GM23338 (cell line): ENCODE measurements at regions not wholly inside any gene's neighbourhood (a gene's known extent, or its start where the extent isn't known, plus 50 kb on each side); places are given as distances from the start of the nearest gene placed in this dataset.

Source experiments
- ATAC-seq: fragments of 200-7000 bp; cut with Tn5 transposase; 3 replicates; pipeline ENCODE4 v1.9.1; 2020
- DNase-seq: peaks from one replicate; pipeline ENCODE4 v3.0.0-alpha.2; 2015; ENCODE audit warnings: low spot score
- H2AFZ ChIP-seq: fragments of 200-600 bp; sonication (generic); 2 replicates; pipeline ENCODE4 v1.8.0; 2016; ENCODE audit warnings: antibody characterized with exemption, mild to moderate bottlenecking, moderate library complexity
- H3F3A ChIP-seq: fragments of 200-600 bp; sonication (generic); replicated peaks from 2 replicates; pipeline ENCODE4 v1.8.0; 2017; ENCODE audit warnings: antibody characterized with exemption, mixed run types, low read depth
- H3K27ac ChIP-seq: fragments of 200-600 bp; sonication (generic); 2 replicates; pipeline ENCODE4 v1.6.1; 2016; ENCODE audit warnings: low read depth
- H3K27me3 ChIP-seq: fragments of 200-600 bp; sonication (generic); 2 replicates; pipeline ENCODE4 v1.8.0; 2016; ENCODE audit warnings: mild to moderate bottlenecking, mixed run types, moderate library complexity; ENCODE audit not compliant: insufficient read depth
- H3K36me3 ChIP-seq: fragments of 200-600 bp; sonication (generic); 2 replicates; pipeline ENCODE4 v1.8.0; 2016; ENCODE audit warnings: mild to moderate bottlenecking; ENCODE audit not compliant: insufficient read depth
- H3K4me1 ChIP-seq: fragments of 200-600 bp; sonication (generic); 2 replicates; pipeline ENCODE4 v1.8.0; 2016; ENCODE audit warnings: mild to moderate bottlenecking, moderate library complexity; ENCODE audit not compliant: insufficient read depth
- H3K4me2 ChIP-seq: fragments of 200-600 bp; sonication (generic); 2 replicates; pipeline ENCODE4 v1.7.1; 2017; ENCODE audit warnings: mixed run types
- H3K4me3 ChIP-seq: fragments of 200-600 bp; sonication (generic); 2 replicates; pipeline ENCODE4 v1.6.1; 2016; ENCODE audit warnings: mixed run types
- H3K79me2 ChIP-seq: fragments of 200-600 bp; sonication (generic); replicated peaks from 2 replicates; pipeline ENCODE4 v1.8.0; 2017; ENCODE audit warnings: mild to moderate bottlenecking; ENCODE audit not compliant: insufficient read depth
- H3K9me2 ChIP-seq: fragments of 200-600 bp; sonication (generic); 2 replicates; pipeline ENCODE4 v1.8.0; 2017; ENCODE audit not compliant: insufficient read depth
- H4K20me1 ChIP-seq: fragments of 200-600 bp; sonication (generic); replicated peaks from 2 replicates; pipeline ENCODE4 v1.8.0; 2017; ENCODE audit warnings: mild to moderate bottlenecking; ENCODE audit not compliant: insufficient read depth
- H3K27ac Mint-ChIP-seq: 2 replicates; pipeline ENCODE4 v1.8.0; 2020; ENCODE audit warnings: inconsistent platforms, mild to moderate bottlenecking, moderate library complexity, mixed read lengths
- H3K27me3 Mint-ChIP-seq: 3 replicates; pipeline ENCODE4 v1.8.0; 2022; ENCODE audit warnings: low read depth, mild to moderate bottlenecking, moderate library complexity, mixed read lengths, inconsistent platforms; ENCODE audit not compliant: insufficient read depth, poor library complexity
- H3K36me3 Mint-ChIP-seq: 3 replicates; pipeline ENCODE4 v1.8.0; 2021; ENCODE audit warnings: low read depth, mild to moderate bottlenecking, inconsistent platforms, moderate library complexity, mixed read lengths
- H3K4me1 Mint-ChIP-seq: 3 replicates; pipeline ENCODE4 v1.8.0; 2020; ENCODE audit warnings: mild to moderate bottlenecking, inconsistent platforms, mixed read lengths
- H3K4me3 Mint-ChIP-seq: 3 replicates; pipeline ENCODE4 v1.8.0; 2021; ENCODE audit warnings: moderate library complexity, mild to moderate bottlenecking, inconsistent platforms, mixed read lengths
- H3K9me3 Mint-ChIP-seq: 3 replicates; pipeline ENCODE4 v1.8.0; 2020; ENCODE audit warnings: moderate library complexity, mild to moderate bottlenecking, inconsistent platforms, mixed read lengths
- CTCF ChIP-seq, 2 experiments: fragments of 200-600 bp in 1 of 2; sonication (generic) in 1 of 2; conservative IDR thresholded peaks; 2 replicates each; pipeline versions ENCODE4 v1.5.1 to v1.6.1; 2016 to 2017; ENCODE audit warnings: antibody characterized with exemption in 2 of 2, low read depth in 2 of 2, mild to moderate bottlenecking in 2 of 2, moderate library complexity in 1 of 2
- ETS1 ChIP-seq: IDR thresholded peaks from 2 replicates; pipeline ENCODE4 v1.6.1; 2016; ENCODE audit warnings: antibody characterized with exemption
- EZH2 ChIP-seq: fragments of 200-600 bp; sonication (generic); IDR thresholded peaks from one replicate; pipeline ENCODE4 v1.8.0; 2017; ENCODE audit warnings: antibody characterized with exemption, mild to moderate bottlenecking, low read depth; ENCODE audit not compliant: unreplicated experiment
- EZH2phosphoT487 ChIP-seq: fragments of 200-600 bp; sonication (generic); IDR thresholded peaks from one replicate; pipeline ENCODE4 v1.8.1; 2018; ENCODE audit warnings: antibody characterized with exemption; ENCODE audit not compliant: unreplicated experiment
- NANOG ChIP-seq: IDR thresholded peaks from 2 replicates; pipeline ENCODE4 v1.6.1; 2016; ENCODE audit warnings: antibody characterized with exemption, borderline replicate concordance
- REST ChIP-seq: IDR thresholded peaks from one replicate; pipeline ENCODE4 v1.6.1; 2018; ENCODE audit warnings: antibody characterized with exemption; ENCODE audit not compliant: unreplicated experiment
- STAT1 ChIP-seq: IDR thresholded peaks from one replicate; pipeline ENCODE4 v1.6.1; 2016; ENCODE audit warnings: antibody characterized with exemption; ENCODE audit not compliant: unreplicated experiment
- ZNF462 ChIP-seq: fragments of 250-450 bp; sonication (Bioruptor Pico); IDR thresholded peaks from 2 replicates; pipeline ENCODE4 v1.5.0; 2020; ENCODE audit warnings: mild to moderate bottlenecking, moderate library complexity

- TF ChIP-seq REST (no peak), EZH2phosphoT487 (no peak), STAT1 (no peak), NANOG (no peak), EZH2 (no peak)
Measured at GRCh38 chr3:80006315-80006714, 238.5 kb upstream of the ROBO1 start (continued).

GRCh38 chr3:80000022-80000421, 232.2 kb upstream of the ROBO1 start:
- Histone ChIP-seq H3K79me2 (no peaks in the 10 kb centered on the region), H3K4me2 (no peak overlapping the region), H3K36me3 (no peaks in the 10 kb centered on the region), H3K4me3 (no peak overlapping the region), H3K9me2 (no peaks in the 10 kb centered on the region), H3K4me1 (no peaks in the 10 kb centered on the region), H4K20me1 (no peaks in the 10 kb centered on the region), H3K27me3 (no peaks in the 10 kb centered on the region), H3K27ac (no peak overlapping the region), H2AFZ (no peak overlapping the region), H3F3A (no peaks in the 10 kb centered on the region)
- no peak for TF ChIP-seq STAT1
- ATAC-seq = no peak
- no peaks in the 10 kb centered on the region for H3K36me3 Mint-ChIP-seq
- no peak overlapping the region for H3K4me3 Mint-ChIP-seq
- H3K27me3 Mint-ChIP-seq = no peaks in the 10 kb centered on the region
- no peaks in the 10 kb centered on the region for H3K4me1 Mint-ChIP-seq
- DNase-seq = no peak
- H3K27ac Mint-ChIP-seq = no peak overlapping the region
- no peaks in the 10 kb centered on the region for H3K9me3 Mint-ChIP-seq

- no peak for ATAC-seq
- Histone ChIP-seq H3K79me2 (no peaks in the 10 kb centered on the region), H3K4me2 (no peak overlapping the region), H3K4me1 (no peaks in the 10 kb centered on the region), H3F3A (no peaks in the 10 kb centered on the region), H2AFZ (no peak overlapping the region; the same call in 1 of the 2 replicates), H3K27ac (no peak overlapping the region), H3K27me3 (no peaks in the 10 kb centered on the region), H3K4me3 (no peak overlapping the region), H4K20me1 (no peaks in the 10 kb centered on the region), H3K9me2 (no peaks in the 10 kb centered on the region; the same call in 1 of the 2 replicates), H3K36me3 (no peaks in the 10 kb centered on the region)
- Mint-ChIP-seq H3K4me3 (no peak overlapping the region), H3K9me3 (no peaks in the 10 kb centered on the region), H3K4me1 (no peaks in the 10 kb centered on the region), H3K27me3 (no peaks in the 10 kb centered on the region), H3K27ac (no peak overlapping the region), H3K36me3 (no peaks in the 10 kb centered on the region)
- no peak for DNase-seq
- TF ChIP-seq CTCF (conservative IDR thresholded peaks at IDR 0.05; ENCODE audit: low read depth in 2 of 2) = no peak
- TF ChIP-seq ETS1 = no peak
- no peak for TF ChIP-seq ZNF462 (CRISPR knock-in tag)
Measured at GRCh38 chr3:79994397-79994796, 226.6 kb upstream of the ROBO1 start.
